ENCODE measurements at regions not wholly inside any gene's neighbourhood (a gene's known extent, or its start where the extent isn't known, plus 50 kb on each side); places are given as distances from the start of the nearest gene placed in this dataset.

DNA sequence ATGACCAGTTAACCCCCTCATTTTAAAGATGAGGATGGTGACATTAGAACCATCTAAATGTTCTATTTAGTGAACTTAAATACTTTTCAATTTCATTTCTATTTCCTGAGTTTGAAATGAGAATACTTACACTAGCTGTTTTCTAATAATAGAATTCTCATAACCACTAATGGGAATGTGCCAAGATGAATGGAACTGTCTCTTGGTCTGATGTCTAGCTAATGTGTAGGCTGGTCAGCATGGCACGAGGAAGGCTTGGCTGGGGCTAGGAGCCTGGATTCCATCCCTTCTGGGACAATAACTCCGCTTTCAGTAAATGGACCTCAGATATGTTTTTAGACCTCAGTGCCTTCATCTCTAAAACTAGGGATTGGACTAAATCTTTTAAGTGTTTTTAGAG, 185.8 kb upstream of the NRP1 start:
- no CpG with 5 or more reads among the region's 2 CpGs for WGBS, 2 experiments (ENCODE audit: insufficient coverage in 2 of 2)
- Histone ChIP-seq H3K4me3 (ENCODE audit: extremely low read depth, insufficient read depth, low read length, poor library complexity, severe bottlenecking) (no peak overlapping the region), H3K9me3 (ENCODE audit: control insufficient read depth, low read length) (no peaks in the 10 kb centered on the region), H3K27ac (ENCODE audit: low read depth, low read length, severe bottlenecking) (no peak overlapping the region), H3K4me1 (ENCODE audit: control insufficient read depth, insufficient read depth, low read length, poor library complexity, severe bottlenecking) (no peaks in the 10 kb centered on the region), H3K36me3 (ENCODE audit: control insufficient read depth, insufficient read depth, low read length) (no peaks in the 10 kb centered on the region)

DNA sequence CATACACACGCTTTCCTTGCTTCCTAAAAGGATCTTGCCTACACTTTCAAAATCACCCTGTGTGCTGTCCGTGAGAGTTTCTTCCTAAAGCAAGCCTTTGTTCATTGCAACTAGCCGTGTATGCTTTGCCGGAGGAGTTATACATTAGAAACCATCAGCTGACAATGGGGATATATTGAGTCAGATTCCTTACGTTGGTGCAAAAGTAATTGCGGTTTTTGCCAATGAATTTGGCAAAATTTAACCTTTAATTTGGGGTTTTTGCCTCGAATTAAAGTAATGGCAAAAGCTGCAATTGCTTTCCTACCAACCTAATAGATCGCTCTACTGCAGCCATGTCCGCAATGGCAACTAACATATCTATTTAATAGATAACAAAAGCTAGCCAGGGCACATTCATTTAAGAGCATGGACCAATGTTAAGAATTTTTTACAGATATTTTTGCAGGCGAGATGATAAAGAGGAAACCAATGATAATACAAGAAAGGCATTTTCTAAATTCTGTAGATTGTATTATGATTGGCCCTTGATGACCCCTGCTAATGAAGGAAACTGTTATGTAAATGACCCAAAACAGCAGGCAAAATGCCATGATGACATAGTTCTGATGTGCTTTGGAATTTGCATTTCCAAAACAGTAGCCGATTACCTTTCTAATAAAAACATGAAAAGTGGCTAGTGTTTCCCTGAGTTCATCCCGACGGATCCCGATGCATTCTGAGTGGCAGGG, 184.8 kb upstream of the NRP1 start:
- WGBS, 2 experiments (ENCODE audit: insufficient coverage in 2 of 2): 52 to 62% methylated on average over 5 to 10 of the region's 14 CpGs
- H3K4me1 ChIP-seq (ENCODE audit: control insufficient read depth, insufficient read depth, low read length, poor library complexity, severe bottlenecking): no peaks in the 10 kb centered on the region

DNA sequence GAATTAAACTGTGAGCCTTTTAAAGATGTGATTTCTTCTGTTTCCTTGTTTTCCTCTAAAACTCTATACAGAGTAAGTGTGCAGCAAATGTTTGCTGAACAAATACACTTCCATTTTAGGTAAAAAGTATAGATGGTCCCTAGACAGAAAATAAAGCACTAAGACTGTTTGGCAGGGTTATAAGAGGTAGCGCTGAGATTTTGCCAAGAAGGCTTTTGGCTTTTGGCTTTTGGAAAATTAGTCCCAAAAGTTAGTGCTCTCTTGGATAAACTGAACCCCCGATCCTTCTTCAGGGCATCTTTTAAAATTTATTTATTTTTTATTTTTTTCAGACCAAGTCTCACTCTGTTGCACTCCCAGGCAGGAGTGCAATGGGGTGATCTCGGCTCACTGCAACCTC, 175.7 kb upstream of the NRP1 start:
- 71 to 80% methylated on average over 2 to 3 of the region's 3 CpGs for WGBS, 2 experiments (ENCODE audit: insufficient coverage in 2 of 2)
- Histone ChIP-seq H3K27ac (ENCODE audit: low read depth, low read length, severe bottlenecking) (no peak overlapping the region), H3K36me3 (ENCODE audit: control insufficient read depth, insufficient read depth, low read length) (no peaks in the 10 kb centered on the region), H3K4me1 (ENCODE audit: control insufficient read depth, insufficient read depth, low read length, poor library complexity, severe bottlenecking) (peaks cover 10% of the 10 kb centered on the region), H3K9me3 (ENCODE audit: control insufficient read depth, low read length) (no peaks in the 10 kb centered on the region), H3K4me3 (ENCODE audit: extremely low read depth, insufficient read depth, low read length, poor library complexity, severe bottlenecking) (no peak overlapping the region)

More for the DNA sequence above, 184.8 kb upstream of the NRP1 start:
- no peaks in the 10 kb centered on the region for H3K36me3 ChIP-seq (ENCODE audit: control insufficient read depth, insufficient read depth, low read length)
- no peak overlapping the region for H3K4me3 ChIP-seq (ENCODE audit: extremely low read depth, insufficient read depth, low read length, poor library complexity, severe bottlenecking)
- no peak overlapping the region for H3K27ac ChIP-seq (ENCODE audit: low read depth, low read length, severe bottlenecking)
- H3K9me3 ChIP-seq (ENCODE audit: control insufficient read depth, low read length): no peaks in the 10 kb centered on the region

DNA sequence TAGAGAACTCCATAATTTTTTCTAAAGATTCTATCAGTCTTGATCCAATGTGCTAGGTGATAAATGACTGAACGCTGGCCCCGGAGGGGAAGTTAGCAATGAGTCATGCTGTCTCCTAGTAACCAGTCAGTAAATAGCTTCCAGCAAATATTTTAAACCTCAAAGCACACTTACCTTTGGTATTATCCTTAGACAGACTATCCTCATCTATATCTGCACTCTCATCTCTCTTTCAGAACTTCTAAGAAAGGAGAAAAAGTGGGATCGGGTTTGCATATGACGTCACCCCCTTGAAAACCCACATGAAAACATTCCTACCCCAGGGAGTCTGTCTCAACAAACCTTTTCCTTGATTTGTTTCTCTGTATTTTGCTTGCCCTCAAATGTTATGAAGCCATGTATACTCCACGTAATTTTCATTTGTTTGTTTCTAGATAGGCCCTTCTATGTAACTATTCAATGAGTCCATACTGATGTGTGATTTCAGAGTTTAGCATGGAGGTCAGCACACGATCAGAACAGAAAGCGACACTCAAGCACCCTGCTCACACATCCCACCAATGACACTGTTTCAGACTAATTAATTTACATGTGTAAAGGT, 174.9 kb upstream of the NRP1 start:
- peak overlapping the region; percentile 92 for H3K27ac ChIP-seq (ENCODE audit: low read depth, low read length, severe bottlenecking)
- no peaks in the 10 kb centered on the region for H3K9me3 ChIP-seq (ENCODE audit: control insufficient read depth, low read length)
- H3K4me1 ChIP-seq (ENCODE audit: control insufficient read depth, insufficient read depth, low read length, poor library complexity, severe bottlenecking): peaks cover 10% of the 10 kb centered on the region
- 8% methylated on average over 2 of the region's 7 CpGs; no CpG with 5 or more reads in 1 of the 2 experiments for WGBS, 2 experiments (ENCODE audit: insufficient coverage in 2 of 2)
- no peak overlapping the region for H3K4me3 ChIP-seq (ENCODE audit: extremely low read depth, insufficient read depth, low read length, poor library complexity, severe bottlenecking)
- H3K36me3 ChIP-seq (ENCODE audit: control insufficient read depth, insufficient read depth, low read length): no peaks in the 10 kb centered on the region

DNA sequence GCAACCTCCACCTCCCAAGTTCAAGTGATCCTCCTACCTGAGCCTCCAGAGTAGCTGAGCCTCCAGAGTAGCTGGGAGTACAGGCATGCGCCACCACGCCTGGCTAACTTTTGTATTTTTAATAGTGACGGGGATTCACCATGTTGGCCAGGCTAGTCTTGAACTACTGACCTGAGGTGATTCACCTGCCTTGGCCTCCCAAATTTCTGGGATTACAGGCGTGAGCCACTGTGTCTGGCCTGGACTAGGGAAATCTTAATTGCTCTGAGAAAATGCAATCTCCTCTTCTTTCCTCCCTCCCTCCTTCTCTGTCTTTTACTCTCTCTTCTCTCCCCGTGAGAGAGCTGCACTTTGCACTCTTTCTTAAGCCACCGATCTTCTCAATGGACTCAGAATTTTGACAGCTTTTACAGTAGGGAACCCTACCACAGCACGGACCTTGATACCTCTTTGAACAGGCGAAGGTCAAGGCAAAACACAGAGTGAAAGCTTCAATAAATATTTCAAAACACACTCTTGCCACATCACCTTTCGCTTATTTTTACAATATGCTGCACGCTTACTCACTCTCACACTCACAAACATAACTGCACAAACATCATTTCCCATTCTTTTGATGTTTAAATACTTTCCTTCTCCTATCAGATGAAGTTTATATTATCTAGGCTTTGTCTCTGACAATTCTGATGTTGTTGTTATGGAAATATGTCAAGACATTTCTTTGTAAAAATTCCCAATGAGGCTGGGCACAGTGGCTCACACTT, 173.4 kb upstream of the NRP1 start:
- Histone ChIP-seq H3K36me3 (ENCODE audit: control insufficient read depth, insufficient read depth, low read length) (no peaks in the 10 kb centered on the region), H3K27ac (ENCODE audit: low read depth, low read length, severe bottlenecking) (no peak overlapping the region), H3K4me1 (ENCODE audit: control insufficient read depth, insufficient read depth, low read length, poor library complexity, severe bottlenecking) (peaks cover 10% of the 10 kb centered on the region), H3K9me3 (ENCODE audit: control insufficient read depth, low read length) (no peaks in the 10 kb centered on the region), H3K4me3 (ENCODE audit: extremely low read depth, insufficient read depth, low read length, poor library complexity, severe bottlenecking) (no peak overlapping the region)
- 91 to 97% methylated on average over 10 of the region's 10 CpGs for WGBS, 2 experiments (ENCODE audit: insufficient coverage in 2 of 2)

DNA sequence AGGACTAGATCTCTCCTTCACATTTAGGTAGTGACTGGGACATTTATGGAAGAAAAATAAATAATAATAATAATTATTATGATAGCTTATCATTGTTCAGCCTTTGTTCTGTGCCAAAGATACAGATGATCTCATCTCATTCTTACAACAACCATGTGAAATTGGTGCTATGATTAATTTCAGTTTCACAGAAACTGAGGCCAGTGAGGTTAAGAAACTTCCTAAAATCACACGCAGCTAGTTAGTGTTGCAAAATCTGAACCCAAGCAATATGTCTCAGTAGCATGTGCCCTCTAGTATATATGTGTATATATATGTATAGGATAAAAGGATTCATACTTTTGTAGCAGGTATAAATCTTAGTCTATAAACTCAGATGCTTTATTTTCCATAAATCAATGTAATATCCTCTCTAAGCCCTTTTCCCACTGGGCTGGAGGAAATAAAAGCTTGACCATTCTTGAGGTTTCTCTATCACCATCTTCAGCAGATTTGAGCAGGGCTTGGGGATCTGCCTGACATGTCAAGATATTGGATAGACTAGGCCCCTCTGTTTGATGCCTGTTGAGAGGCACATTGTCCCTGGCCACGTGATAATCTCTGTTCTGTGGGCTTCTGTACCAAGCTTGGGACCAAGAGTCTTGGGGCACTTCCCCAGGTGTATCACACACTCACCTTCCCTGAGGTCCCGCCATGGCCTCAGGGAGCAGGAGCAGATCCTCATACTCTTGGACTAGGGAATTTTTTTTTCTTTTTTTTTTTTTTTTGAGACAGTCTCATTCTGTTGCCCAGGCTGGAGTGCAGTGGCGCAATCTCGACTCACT, 172.6 kb upstream of the NRP1 start:
- H3K36me3 ChIP-seq (ENCODE audit: control insufficient read depth, insufficient read depth, low read length): no peaks in the 10 kb centered on the region
- no peak overlapping the region for H3K27ac ChIP-seq (ENCODE audit: low read depth, low read length, severe bottlenecking)
- peaks cover 10% of the 10 kb centered on the region for H3K4me1 ChIP-seq (ENCODE audit: control insufficient read depth, insufficient read depth, low read length, poor library complexity, severe bottlenecking)
- H3K9me3 ChIP-seq (ENCODE audit: control insufficient read depth, low read length): no peaks in the 10 kb centered on the region
- no peak overlapping the region for H3K4me3 ChIP-seq (ENCODE audit: extremely low read depth, insufficient read depth, low read length, poor library complexity, severe bottlenecking)
- 91 to 100% methylated on average over 3 to 4 of the region's 5 CpGs for WGBS, 2 experiments (ENCODE audit: insufficient coverage in 2 of 2)

DNA sequence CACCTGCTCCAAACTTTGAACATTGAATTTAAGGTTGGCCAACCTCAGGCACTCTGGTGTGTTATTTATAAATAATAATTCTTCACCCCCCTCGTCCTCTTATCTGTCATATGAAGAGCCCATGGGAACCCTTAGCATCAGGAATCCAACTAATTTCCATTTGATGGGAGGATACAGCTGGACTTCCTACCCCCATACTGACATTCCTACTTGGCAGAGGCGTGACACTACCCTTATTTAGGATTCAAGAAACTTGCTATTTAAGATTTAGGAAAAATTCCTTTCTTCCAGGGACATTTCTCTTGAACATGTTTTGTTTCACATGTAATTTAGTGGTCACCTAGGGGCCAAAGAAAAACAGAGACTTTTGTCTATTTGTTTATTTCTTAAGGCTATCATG, 171.9 kb upstream of the NRP1 start:
- Histone ChIP-seq H3K4me1 (ENCODE audit: control insufficient read depth, insufficient read depth, low read length, poor library complexity, severe bottlenecking) (peaks cover 10% of the 10 kb centered on the region), H3K4me3 (ENCODE audit: extremely low read depth, insufficient read depth, low read length, poor library complexity, severe bottlenecking) (no peak overlapping the region)
- WGBS, 2 experiments (ENCODE audit: insufficient coverage in 2 of 2): no CpG with 5 or more reads among the region's 2 CpGs

DNA sequence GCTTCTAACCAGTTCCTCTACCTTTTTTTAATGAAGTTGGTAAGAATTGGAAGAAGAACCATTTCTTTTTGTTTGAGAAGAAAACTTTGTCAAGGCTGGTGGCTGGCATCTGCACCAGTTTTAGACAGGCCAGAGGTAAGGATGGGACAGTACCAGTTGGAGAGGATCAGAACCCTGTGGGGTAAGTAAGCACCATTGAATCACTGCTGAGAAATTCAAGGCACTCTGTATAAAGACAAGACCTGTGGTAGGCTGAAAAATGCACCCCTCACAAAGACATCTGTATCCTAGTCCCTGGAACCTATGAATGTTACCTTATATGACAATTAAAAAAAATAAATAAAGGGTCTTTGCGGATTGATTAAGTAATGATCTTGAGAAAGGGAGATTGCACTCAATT, 166.7 kb upstream of the NRP1 start:
- Histone ChIP-seq H3K4me1 (ENCODE audit: control insufficient read depth, insufficient read depth, low read length, poor library complexity, severe bottlenecking) (no peaks in the 10 kb centered on the region), H3K27ac (ENCODE audit: low read depth, low read length, severe bottlenecking) (no peak overlapping the region), H3K4me3 (ENCODE audit: extremely low read depth, insufficient read depth, low read length, poor library complexity, severe bottlenecking) (no peak overlapping the region), H3K36me3 (ENCODE audit: control insufficient read depth, insufficient read depth, low read length) (no peaks in the 10 kb centered on the region), H3K9me3 (ENCODE audit: control insufficient read depth, low read length) (no peaks in the 10 kb centered on the region)
- WGBS, 2 experiments (ENCODE audit: insufficient coverage in 2 of 2): no CpG with 5 or more reads among the region's 1 CpG

More for the DNA sequence above, 171.9 kb upstream of the NRP1 start:
- Histone ChIP-seq H3K27ac (ENCODE audit: low read depth, low read length, severe bottlenecking) (no peak overlapping the region), H3K36me3 (ENCODE audit: control insufficient read depth, insufficient read depth, low read length) (no peaks in the 10 kb centered on the region), H3K9me3 (ENCODE audit: control insufficient read depth, low read length) (no peaks in the 10 kb centered on the region)

DNA sequence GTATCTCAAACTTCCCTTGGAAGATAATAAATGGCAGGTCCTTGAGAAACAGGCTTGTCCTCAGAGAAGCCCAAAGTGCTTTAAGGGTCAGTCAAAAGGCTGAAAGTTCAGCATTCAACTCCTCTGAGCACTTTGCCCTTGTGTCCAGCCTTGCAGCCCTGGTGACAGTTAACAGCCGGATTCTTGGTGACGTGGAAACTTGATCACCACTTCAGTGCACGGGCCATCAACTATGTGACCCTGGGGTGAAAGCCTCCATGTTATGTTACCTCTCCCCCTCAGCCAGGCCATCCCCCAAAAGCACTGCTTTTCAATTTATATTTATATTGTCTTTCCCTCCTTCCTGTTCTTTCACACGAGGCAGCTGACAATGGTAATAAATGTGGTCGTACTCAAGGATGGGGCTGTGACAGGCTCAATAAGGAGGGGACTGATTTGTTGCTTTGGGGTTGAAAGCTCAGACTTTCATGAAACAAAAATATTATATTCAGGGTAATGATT, 164.0 kb upstream of the NRP1 start:
- no peak overlapping the region for H3K4me3 ChIP-seq (ENCODE audit: extremely low read depth, insufficient read depth, low read length, poor library complexity, severe bottlenecking)
- no peaks in the 10 kb centered on the region for H3K9me3 ChIP-seq (ENCODE audit: control insufficient read depth, low read length)
- no peaks in the 10 kb centered on the region for H3K36me3 ChIP-seq (ENCODE audit: control insufficient read depth, insufficient read depth, low read length)
- no peaks in the 10 kb centered on the region for H3K4me1 ChIP-seq (ENCODE audit: control insufficient read depth, insufficient read depth, low read length, poor library complexity, severe bottlenecking)
- 76 to 80% methylated on average over 2 to 3 of the region's 5 CpGs for WGBS, 2 experiments (ENCODE audit: insufficient coverage in 2 of 2)
- H3K27ac ChIP-seq (ENCODE audit: low read depth, low read length, severe bottlenecking): no peak overlapping the region

DNA sequence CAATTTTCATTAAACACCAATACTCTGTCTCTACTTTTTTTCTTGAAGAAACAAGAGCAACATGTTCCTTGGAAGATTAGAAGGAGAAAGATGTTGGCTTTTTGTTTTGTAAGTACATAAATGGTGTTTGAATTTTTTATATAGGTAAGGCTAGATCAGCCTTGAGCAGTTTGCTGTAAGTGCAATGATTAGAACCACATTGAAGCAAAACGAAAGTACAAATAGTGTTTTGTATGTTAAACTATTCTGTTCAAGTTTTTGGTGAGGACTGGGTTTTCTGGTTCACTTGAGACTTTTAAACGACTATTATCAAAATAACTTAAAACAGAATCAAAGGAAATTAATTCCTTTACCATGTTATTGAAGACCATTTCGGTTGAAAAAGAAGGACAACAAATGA, 162.9 kb upstream of the NRP1 start:
- H3K4me3 ChIP-seq (ENCODE audit: extremely low read depth, insufficient read depth, low read length, poor library complexity, severe bottlenecking): no peak overlapping the region
- no peaks in the 10 kb centered on the region for H3K4me1 ChIP-seq (ENCODE audit: control insufficient read depth, insufficient read depth, low read length, poor library complexity, severe bottlenecking)
- WGBS, 2 experiments (ENCODE audit: insufficient coverage in 2 of 2): 100% methylated on average over 1 of the region's 3 CpGs; no CpG with 5 or more reads in 1 of the 2 experiments
- no peak overlapping the region for H3K27ac ChIP-seq (ENCODE audit: low read depth, low read length, severe bottlenecking)
- no peaks in the 10 kb centered on the region for H3K9me3 ChIP-seq (ENCODE audit: control insufficient read depth, low read length)
- no peaks in the 10 kb centered on the region for H3K36me3 ChIP-seq (ENCODE audit: control insufficient read depth, insufficient read depth, low read length)
